H1 (cell line): ENCODE measurements at regions not wholly inside any gene's neighbourhood (a gene's known extent, or its start where the extent isn't known, plus 50 kb on each side); places are given as distances from the start of the nearest gene placed in this dataset.

Experiments used
- CTCF ChIA-PET: fragments of 300-600 bp; sonication (Branson Sonifier 250); formaldehyde crosslinking; loops from one replicate; lab custom pipeline; 2021; ENCODE audit not compliant: partially characterized antibody; lab: Charles Lee
- POLR2A ChIA-PET: fragments of 300-600 bp; sonication (Branson Sonifier 250); formaldehyde crosslinking; loops from one replicate; lab custom pipeline; 2021; ENCODE audit warnings: inconsistent platforms; ENCODE audit not compliant: partially characterized antibody; lab: Charles Lee
- DNase-seq, 2 experiments: peaks; one replicate each; pipeline versions ENCODE4 v3.0.0 to v3.0.0-alpha.2; 2010 to 2022; ENCODE audit warnings: low spot score in 2 of 2, low read depth in 1 of 2, mixed read lengths in 1 of 2
- FAIRE-seq: peaks from 2 replicates; lab custom pipeline; 2011; peaks lifted over from hg19 to GRCh38; lab: Jason Lieb, UNC
- H2AFZ ChIP-seq: 2 replicates; pipeline ENCODE4 v1.8.1; 2012; ENCODE audit warnings: low read length, inconsistent platforms
- H2AK5ac ChIP-seq: 2 replicates; pipeline ENCODE4 v1.6.1; 2013; ENCODE audit warnings: low read depth, low read length
- H2BK120ac ChIP-seq: replicated peaks from 2 replicates; pipeline ENCODE3; 2013; ENCODE audit warnings: low read depth, low read length, inconsistent platforms
- H2BK12ac ChIP-seq: 2 replicates; pipeline ENCODE4 v1.6.1; 2013; ENCODE audit warnings: low read depth, low read length
- H2BK15ac ChIP-seq: 2 replicates; pipeline ENCODE4 v1.6.1; 2013; ENCODE audit warnings: low read length
- H2BK20ac ChIP-seq: 2 replicates; pipeline ENCODE4 v1.6.1; 2013; ENCODE audit warnings: low read length
- H2BK5ac ChIP-seq: 2 replicates; pipeline ENCODE4 v1.6.1; 2013; ENCODE audit warnings: low read depth, low read length
- H3K14ac ChIP-seq: 2 replicates; pipeline ENCODE4 v1.6.1; 2013; ENCODE audit warnings: inconsistent platforms; ENCODE audit not compliant: insufficient read length
- H3K18ac ChIP-seq: 2 replicates; pipeline ENCODE4 v1.6.1; 2013; ENCODE audit warnings: low read length; ENCODE audit errors: extremely low read depth
- H3K23ac ChIP-seq: 2 replicates; pipeline ENCODE4 v1.6.1; 2013; ENCODE audit warnings: inconsistent platforms; ENCODE audit not compliant: insufficient read length
- H3K23me2 ChIP-seq: 2 replicates; pipeline ENCODE4 v1.6.1; 2013; ENCODE audit warnings: low read depth, low read length
- H3K27ac ChIP-seq: 2 replicates; pipeline ENCODE4 v1.6.1; 2011; ENCODE audit warnings: low read depth, low read length, inconsistent platforms
- H3K27me3 ChIP-seq, 4 experiments: replicated peaks in 1 of 4; 1 replicate in 1 of 4; 2 replicates in 3 of 4; pipeline versions ENCODE4 v1.6.1 to v1.8.1; 2011 to 2013; ENCODE audit warnings: low read length in 3 of 4, mild to moderate bottlenecking in 3 of 4, inconsistent platforms in 2 of 4, mixed read lengths in 2 of 4, moderate library complexity in 1 of 4; ENCODE audit not compliant: control insufficient read depth in 3 of 4, insufficient read depth in 3 of 4; ENCODE audit errors: extremely low read depth in 1 of 4
- H3K36me3 ChIP-seq, 4 experiments: 2 replicates each; pipeline versions ENCODE4 v1.6.1 to v1.8.1; 2011 to 2013; ENCODE audit warnings: mild to moderate bottlenecking in 4 of 4, low read length in 3 of 4, moderate library complexity in 2 of 4, control low read depth in 1 of 4, inconsistent platforms in 1 of 4; ENCODE audit not compliant: insufficient read depth in 4 of 4, control insufficient read depth in 2 of 4
- H3K4ac ChIP-seq: replicated peaks from 2 replicates; pipeline ENCODE3; 2013; ENCODE audit warnings: low read length, low read depth, mixed read lengths, inconsistent platforms; ENCODE audit not compliant: insufficient read length
- H3K4me1 ChIP-seq, 4 experiments: replicated peaks in 1 of 4; 1 replicate in 1 of 4; 2 replicates in 3 of 4; pipeline versions ENCODE4 v1.6.1 to v1.8.1; 2011 to 2013; ENCODE audit warnings: low read length in 3 of 4, inconsistent platforms in 2 of 4, mixed read lengths in 1 of 4; ENCODE audit not compliant: insufficient read depth in 4 of 4, control insufficient read depth in 3 of 4
- H3K4me2 ChIP-seq, 2 experiments: 2 replicates each; pipeline versions ENCODE4 v1.6.1 to v1.8.1; 2011 to 2013; ENCODE audit warnings: low read depth in 2 of 2, low read length in 2 of 2, control low read depth in 1 of 2, inconsistent platforms in 1 of 2, mild to moderate bottlenecking in 1 of 2; ENCODE audit not compliant: insufficient read depth in 1 of 2
- H3K4me3 ChIP-seq, 4 experiments: fragments of 200-600, 300-600 bp in 1 of 4; sonication (generic), shearing (Covaris generic), sonication (Bioruptor Twin) in 1 of 4; 2 replicates each; pipeline versions ENCODE4 v1.5.1 to v1.8.1; 2011 to 2016; ENCODE audit warnings: low read length in 4 of 4, low read depth in 3 of 4, control low read depth in 2 of 4, inconsistent platforms in 2 of 4, mild to moderate bottlenecking in 2 of 4, mixed read lengths in 1 of 4, moderate library complexity in 1 of 4; ENCODE audit not compliant: insufficient read depth in 2 of 4; ENCODE audit errors: extremely low read depth in 1 of 4
- H3K56ac ChIP-seq: replicated peaks from 2 replicates; pipeline ENCODE3; 2013; ENCODE audit warnings: low read depth, mild to moderate bottlenecking, mixed read lengths, low read length, inconsistent platforms; ENCODE audit not compliant: insufficient read length
- H3K79me1 ChIP-seq: 2 replicates; pipeline ENCODE4 v1.6.1; 2013; ENCODE audit warnings: low read depth, low read length, control low read depth
- H3K79me2 ChIP-seq, 2 experiments: 2 replicates each; pipeline versions ENCODE4 v1.6.1 to v1.8.1; 2012 to 2013; ENCODE audit warnings: low read length in 2 of 2, mild to moderate bottlenecking in 2 of 2, inconsistent platforms in 1 of 2; ENCODE audit not compliant: insufficient read depth in 2 of 2, control insufficient read depth in 1 of 2
- H3K9ac ChIP-seq, 4 experiments: replicated peaks in 1 of 4; 1 replicate in 1 of 4; 2 replicates in 3 of 4; pipeline versions ENCODE4 v1.6.1 to v1.8.1; 2011 to 2013; ENCODE audit warnings: low read depth in 3 of 4, low read length in 3 of 4, control low read depth in 2 of 4, mild to moderate bottlenecking in 2 of 4, moderate library complexity in 2 of 4, inconsistent platforms in 1 of 4; ENCODE audit errors: extremely low read depth in 1 of 4
- H3K9me3 ChIP-seq, 2 experiments: 2 replicates each; pipeline versions ENCODE4 v1.6.1 to v1.8.1; 2012 to 2013; ENCODE audit warnings: mild to moderate bottlenecking in 2 of 2, moderate library complexity in 2 of 2, control low read depth in 1 of 2, inconsistent platforms in 1 of 2, low read depth in 1 of 2, low read length in 1 of 2, mixed read lengths in 1 of 2; ENCODE audit not compliant: insufficient read depth in 2 of 2
- H4K20me1 ChIP-seq, 2 experiments: replicated peaks in 1 of 2; 2 replicates each; pipeline versions ENCODE3 to v1.8.1; 2011 to 2013; ENCODE audit warnings: inconsistent platforms in 2 of 2, low read length in 2 of 2, mild to moderate bottlenecking in 1 of 2; ENCODE audit not compliant: insufficient read depth in 2 of 2, control insufficient read depth in 1 of 2
- H4K5ac ChIP-seq: 2 replicates; pipeline ENCODE4 v1.6.1; 2013; ENCODE audit warnings: low read length, low read depth, mixed read lengths, inconsistent platforms; ENCODE audit not compliant: insufficient read length
- H4K8ac ChIP-seq: 2 replicates; pipeline ENCODE4 v1.8.0; 2013; ENCODE audit warnings: mild to moderate bottlenecking, moderate library complexity, low read length, inconsistent platforms; ENCODE audit not compliant: insufficient read depth; ENCODE audit errors: extremely low read depth
- H4K91ac ChIP-seq: replicated peaks from 2 replicates; pipeline ENCODE3; 2013; ENCODE audit warnings: low read length, mixed read lengths, inconsistent platforms; ENCODE audit not compliant: insufficient read length
- ASH2L ChIP-seq: fragments of 200-600, 300-600 bp; sonication (generic); IDR thresholded peaks from one replicate; pipeline ENCODE4 v1.7.1; 2017; ENCODE audit warnings: low read length
- BACH1 ChIP-seq: IDR thresholded peaks from 2 replicates; pipeline ENCODE4 v1.6.1; 2012; ENCODE audit warnings: low read length, improper control_type of control experiment
- RXRA ChIP-seq: IDR thresholded peaks from 2 replicates; pipeline ENCODE4 v1.6.1; 2011; ENCODE audit warnings: low read depth, mild to moderate bottlenecking, low read length, moderate library complexity; ENCODE audit not compliant: insufficient read depth
- SP4 ChIP-seq: IDR thresholded peaks from 2 replicates; pipeline ENCODE4 v1.6.1; 2012; ENCODE audit warnings: low read length, inconsistent platforms
- SRF ChIP-seq: IDR thresholded peaks from 2 replicates; pipeline ENCODE4 v1.6.1; 2011; ENCODE audit warnings: mild to moderate bottlenecking, low read depth, low read length, moderate library complexity
- WGBS, 2 experiments: shearing (Covaris generic) in 1 of 2; methylation state at CpG; one replicate each; pipeline versions ENCODE4 v1.1.6 to v1.1.7; 2013 to 2015; ENCODE audit warnings: low lambda C conversion rate in 2 of 2, mixed read lengths in 2 of 2, inconsistent platforms in 1 of 2, low coverage in 1 of 2, missing lambda C conversion rate in 1 of 2; ENCODE audit not compliant: insufficient replicate concordance in 2 of 2, insufficient coverage in 1 of 2, insufficient read length in 1 of 2; ENCODE audit errors: extremely low coverage in 1 of 2, missing lambda C conversion rate in 1 of 2; 5-methylcytosine and 5-hydroxymethylcytosine counted together

DNA sequence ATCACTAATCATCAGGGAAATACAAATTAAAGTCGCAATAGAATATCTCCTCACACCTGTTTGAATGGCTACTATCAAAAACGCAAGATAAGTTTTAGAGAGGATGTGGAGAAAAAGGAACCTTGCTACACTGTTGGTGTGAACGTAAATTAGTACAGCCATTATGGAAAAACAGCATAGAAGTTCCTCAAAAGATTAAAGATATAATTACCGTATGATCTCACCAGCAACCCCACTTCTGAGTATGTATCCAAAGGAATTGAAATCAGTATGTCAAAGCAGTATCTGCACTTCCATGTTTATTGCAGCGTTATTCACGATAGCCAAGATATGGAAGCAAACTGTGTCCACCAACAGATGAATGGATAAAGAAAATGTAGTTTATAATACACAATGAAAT, 164.4 kb downstream of the ZNF365 start:
- Histone ChIP-seq H3K56ac (no peak overlapping the region), H3K27me3 (no peaks in the 10 kb centered on the region), H3K36me3 (no peaks in the 10 kb centered on the region), H3K4ac (no peak overlapping the region), H2BK12ac (no peak overlapping the region)
- DNase-seq = no peak
- TF ChIP-seq RXRA = no peak
- no peak for TF ChIP-seq SP4
- no peak for TF ChIP-seq SRF
- no peak for TF ChIP-seq ASH2L
- TF ChIP-seq BACH1 = no peak
- TF ChIP-seq, all 59 proteins: peak for 0
- no peak overlapping the region for H3K4me3 ChIP-seq
- no peak overlapping the region for H2AK5ac ChIP-seq
- H4K8ac ChIP-seq = no peak overlapping the region
- H3K4me2 ChIP-seq = no peak overlapping the region
- H4K91ac ChIP-seq = no peak overlapping the region
- no peaks in the 10 kb centered on the region for H4K20me1 ChIP-seq
- H3K9me3 ChIP-seq = no peaks in the 10 kb centered on the region
- H3K79me1 ChIP-seq = no peaks in the 10 kb centered on the region
- H2BK15ac ChIP-seq = no peak overlapping the region
- no peak overlapping the region for H2BK20ac ChIP-seq
- no peak overlapping the region for H2AFZ ChIP-seq
- H2BK5ac ChIP-seq = no peak overlapping the region
- FAIRE-seq = no peak
- POLR2A ChIA-PET = no interaction called here
- H3K79me2 ChIP-seq = no peaks in the 10 kb centered on the region
- CTCF ChIA-PET = no interaction called here
- no peak overlapping the region for H3K14ac ChIP-seq
- no peak overlapping the region for H3K9ac ChIP-seq
- 91% methylated on average over 6 of the region's 6 CpGs; no CpG with 5 or more reads in 1 of the 2 experiments for WGBS, 2 experiments
- no peak overlapping the region for H4K5ac ChIP-seq
- H3K23me2 ChIP-seq = no peaks in the 10 kb centered on the region
- H3K27ac ChIP-seq = no peak overlapping the region
- H3K23ac ChIP-seq = no peak overlapping the region
- no peak overlapping the region for H2BK120ac ChIP-seq
- H3K4me1 ChIP-seq = peaks cover 0 to 5% (median 0%) of the 10 kb centered on the region in 4 experiments; a peak in 1 of 7 replicates
- no peak overlapping the region for H3K18ac ChIP-seq
